ENCODE measurements at regions not wholly inside any gene's neighbourhood (a gene's known extent, or its start where the extent isn't known, plus 50 kb on each side); places are given as distances from the start of the nearest gene placed in this dataset.

GRCh38 chr4:175953116-175953515 lies 112.5 kb upstream of the WDR17 start:
- TF ChIP-seq CTCF (IDR thresholded peaks at IDR 0.05) = no peak
- no peak for DNase-seq
- no peaks in the 10 kb centered on the region for H3K36me3 ChIP-seq (ENCODE audit: insufficient read depth in 1 of 2, low read depth in 1 of 2)
- intact Hi-C loops (cut with DNase I) = loop anchor here in 1 of 2 donors (10.0 kb wide), 1 partner anchor 172 kb away; no protein-coding TSS in a partner anchor
- H3K4me1 ChIP-seq = no peaks in the 10 kb centered on the region
- no peak overlapping the region for H3K4me3 ChIP-seq
- H3K9me3 ChIP-seq = no peaks in the 10 kb centered on the region
- WGBS, 3 donors = 74 to 84% (median 79%) methylated on average over 2 of the region's 2 CpGs
- no peak overlapping the region for H3K27ac ChIP-seq
- ATAC-seq = no peak
- H3K27me3 ChIP-seq (ENCODE audit: insufficient read depth in 3 of 3, low read length in 2 of 3) = no peaks in the 10 kb centered on the region

- intact Hi-C loops (cut with DNase I) = loop anchor here in 1 of 2 donors (10.0 kb wide), 1 partner anchor 171 kb away; no protein-coding TSS in a partner anchor
- Histone ChIP-seq H3K9me3 (no peaks in the 10 kb centered on the region), H3K4me1 (no peaks in the 10 kb centered on the region), H3K27ac (no peak overlapping the region), H3K27me3 (ENCODE audit: insufficient read depth in 3 of 3, low read length in 2 of 3) (no peaks in the 10 kb centered on the region), H3K36me3 (ENCODE audit: insufficient read depth in 1 of 2, low read depth in 1 of 2) (no peaks in the 10 kb centered on the region), H3K4me3 (no peak overlapping the region)
- ATAC-seq (no peak), DNase-seq (no peak)
- WGBS, 3 donors = 84 to 93% (median 85%) methylated on average over 5 of the region's 5 CpGs
- TF ChIP-seq CTCF (IDR thresholded peaks at IDR 0.05) = no peak
These were observed 111.6 kb upstream of the WDR17 start for GRCh38 chr4:175953960-175954521.

- Histone ChIP-seq H3K27ac (no peak overlapping the region), H3K9me3 (no peaks in the 10 kb centered on the region), H3K36me3 (ENCODE audit: insufficient read depth in 1 of 2, low read depth in 1 of 2) (no peaks in the 10 kb centered on the region), H3K27me3 (ENCODE audit: insufficient read depth in 3 of 3, low read length in 2 of 3) (no peaks in the 10 kb centered on the region), H3K4me1 (no peaks in the 10 kb centered on the region), H3K4me3 (no peak overlapping the region)
- WGBS, 3 donors = 72 to 80% (median 73%) methylated on average over 3 of the region's 3 CpGs
- DNase-seq (no peak), ATAC-seq (no peak)
- no peak for TF ChIP-seq CTCF (IDR thresholded peaks at IDR 0.05)
- intact Hi-C loops (cut with DNase I) = loop anchor here in 1 of 2 donors (10.0 kb wide), 1 partner anchor 170 kb away; no protein-coding TSS in a partner anchor
These were observed 111.0 kb upstream of the WDR17 start for GRCh38 chr4:175954685-175955084.

GRCh38 chr4:175961604-175962003 lies 104.0 kb upstream of the WDR17 start:
- ATAC-seq (no peak), DNase-seq (no peak)
- Histone ChIP-seq H3K27ac (no peak overlapping the region), H3K4me1 (no peaks in the 10 kb centered on the region), H3K27me3 (ENCODE audit: insufficient read depth in 3 of 3, low read length in 2 of 3) (no peaks in the 10 kb centered on the region), H3K36me3 (ENCODE audit: insufficient read depth in 1 of 2, low read depth in 1 of 2) (no peaks in the 10 kb centered on the region), H3K9me3 (no peaks in the 10 kb centered on the region), H3K4me3 (no peak overlapping the region)
- intact Hi-C loops (cut with DNase I) = no loop called here
- no peak for TF ChIP-seq CTCF (IDR thresholded peaks at IDR 0.05)
- 66 to 75% (median 70%) methylated on average over 4 of the region's 4 CpGs for WGBS, 3 donors

GRCh38 chr4:175970072-175970471 lies 95.6 kb upstream of the WDR17 start:
- Histone ChIP-seq H3K4me3 (no peak overlapping the region), H3K27ac (no peak overlapping the region), H3K36me3 (ENCODE audit: insufficient read depth in 1 of 2, low read depth in 1 of 2) (no peaks in the 10 kb centered on the region), H3K9me3 (peaks cover 4% of the 10 kb centered on the region), H3K4me1 (no peaks in the 10 kb centered on the region), H3K27me3 (ENCODE audit: insufficient read depth in 3 of 3, low read length in 2 of 3) (no peaks in the 10 kb centered on the region)
- no peak for DNase-seq
- intact Hi-C loops (cut with DNase I) = no loop called here
- TF ChIP-seq CTCF (IDR thresholded peaks at IDR 0.05) = no peak
- WGBS, 3 donors = 52 to 60% (median 59%) methylated on average over 3 of the region's 3 CpGs
- no peak for ATAC-seq
